Ascending aorta (tissue), 2 donors: ENCODE measurements at regions not wholly inside any gene's neighbourhood (a gene's known extent, or its start where the extent isn't known, plus 50 kb on each side); places are given as distances from the start of the nearest gene placed in this dataset.
A peak's percentile ranks its signal among the peaks of the same experiment; 100 is the strongest.

ENCODE experiments used
- DNase-seq, 2 donors: peaks; one replicate each; pipeline ENCODE4 v3.0.0-alpha.2; 2019; ENCODE audit warnings: low spot score in 2 of 2
- H3K27ac ChIP-seq, 2 donors: fragments of 200-600 bp; sonication (generic); one replicate each; pipeline ENCODE4 v1.5.1; 2016 to 2017; ENCODE audit warnings: mild to moderate bottlenecking in 1 of 2
- H3K27me3 ChIP-seq: fragments of 200-600 bp; sonication (generic); one replicate; pipeline ENCODE4 v1.5.1; 2017
- H3K36me3 ChIP-seq, 2 donors: fragments of 200-600 bp; sonication (generic); one replicate each; pipeline ENCODE4 v1.5.1; 2016
- H3K4me1 ChIP-seq, 2 donors: fragments of 200-600 bp; sonication (generic); one replicate each; pipeline ENCODE4 v1.5.1; 2016 to 2017; ENCODE audit warnings: mild to moderate bottlenecking in 1 of 2
- H3K4me3 ChIP-seq, 2 donors: fragments of 200-600 bp; sonication (generic); one replicate each; pipeline ENCODE4 v1.5.1; 2016 to 2017; ENCODE audit warnings: mild to moderate bottlenecking in 1 of 2
- H3K9me3 ChIP-seq, 2 donors: fragments of 200-600 bp; sonication (generic); one replicate each; pipeline ENCODE4 v1.5.1; 2016
- CTCF ChIP-seq, 3 experiments: fragments of 200-600 bp in 2 of 3; fragments of 450-650 bp in 1 of 3; sonication (generic) in 2 of 3; IDR thresholded peaks; one replicate each; pipeline ENCODE4 v1.5.1; 2016 to 2019; ENCODE audit warnings: antibody characterized with exemption in 3 of 3, mild to moderate bottlenecking in 1 of 3, moderate library complexity in 1 of 3
- intact Hi-C: fragments of 100-400 bp; cut with DNase I; formaldehyde crosslinking; loops from one replicate; pipeline ENCODE4 v1.15.1; 2023

GRCh38 chr4:87901422-87901992, 68.7 kb downstream of the MEPE start:
- no peak overlapping the region for H3K27ac ChIP-seq
- no peaks in the 10 kb centered on the region for H3K36me3 ChIP-seq
- DNase-seq, result no peak
- no peak overlapping the region for H3K4me3 ChIP-seq
- H3K9me3 ChIP-seq, result no peaks in the 10 kb centered on the region
- no peaks in the 10 kb centered on the region for H3K4me1 ChIP-seq
- no peaks in the 10 kb centered on the region for H3K27me3 ChIP-seq
- no peak for TF ChIP-seq CTCF (IDR thresholded peaks at IDR 0.05)
- intact Hi-C loops, result no loop called here

- no peaks in the 10 kb centered on the region for H3K9me3 ChIP-seq
- no peaks in the 10 kb centered on the region for H3K27me3 ChIP-seq
- H3K36me3 ChIP-seq, result no peaks in the 10 kb centered on the region
- TF ChIP-seq CTCF (IDR thresholded peaks at IDR 0.05), result no peak
- no peak overlapping the region for H3K4me3 ChIP-seq
- DNase-seq, result no peak
- no peak overlapping the region for H3K27ac ChIP-seq
- intact Hi-C loops, result no loop called here
- H3K4me1 ChIP-seq, result no peaks in the 10 kb centered on the region
Measured at GRCh38 chr4:87904639-87905160, 70.8 kb upstream of the SPP1 start.

GRCh38 chr4:87908336-87908735, 67.2 kb upstream of the SPP1 start:
- Histone ChIP-seq H3K4me1 (peaks cover 0 to 4% of the 10 kb centered on the region in 2 donors), H3K27ac (no peak overlapping the region), H3K9me3 (no peaks in the 10 kb centered on the region), H3K36me3 (no peaks in the 10 kb centered on the region), H3K27me3 (no peaks in the 10 kb centered on the region), H3K4me3 (no peak overlapping the region)
- DNase-seq, result no peak
- intact Hi-C loops, result no loop called here
- no peak for TF ChIP-seq CTCF (IDR thresholded peaks at IDR 0.05)

GRCh38 chr4:87910795-87911194, 64.7 kb upstream of the SPP1 start:
- no peak for TF ChIP-seq CTCF (IDR thresholded peaks at IDR 0.05)
- Histone ChIP-seq H3K36me3 (no peaks in the 10 kb centered on the region), H3K9me3 (no peaks in the 10 kb centered on the region), H3K4me1 (peaks cover 0 to 7% of the 10 kb centered on the region in 2 donors), H3K27ac (peak overlapping the region in 1 of 2 donors; percentile 14), H3K27me3 (no peaks in the 10 kb centered on the region), H3K4me3 (no peak overlapping the region)
- no peak for DNase-seq
- intact Hi-C loops, result no loop called here

- TF ChIP-seq CTCF (IDR thresholded peaks at IDR 0.05), result no peak
- no peaks in the 10 kb centered on the region for H3K36me3 ChIP-seq
- H3K4me1 ChIP-seq, result peaks cover 0 to 7% of the 10 kb centered on the region in 2 donors
- no peak overlapping the region for H3K4me3 ChIP-seq
- H3K27ac ChIP-seq, result peak overlapping the region in 1 of 2 donors; percentile 14
- intact Hi-C loops, result no loop called here
- H3K27me3 ChIP-seq, result no peaks in the 10 kb centered on the region
- H3K9me3 ChIP-seq, result no peaks in the 10 kb centered on the region
- DNase-seq, result no peak
Measured at GRCh38 chr4:87911252-87911774, 64.2 kb upstream of the SPP1 start.
